C4-2B (cell line): ENCODE measurements at regions not wholly inside any gene's neighbourhood (a gene's known extent, or its start where the extent isn't known, plus 50 kb on each side); places are given as distances from the start of the nearest gene placed in this dataset.

Experiments
- CTCF ChIP-seq: fragments of 450-650 bp; conservative IDR thresholded peaks from 2 replicates; pipeline ENCODE4 v1.5.1; 2017; ENCODE audit warnings: mild to moderate bottlenecking
- ZFX ChIP-seq: fragments of 450-650 bp; IDR thresholded peaks from 2 replicates; pipeline ENCODE4 v1.6.1; 2017

DNA sequence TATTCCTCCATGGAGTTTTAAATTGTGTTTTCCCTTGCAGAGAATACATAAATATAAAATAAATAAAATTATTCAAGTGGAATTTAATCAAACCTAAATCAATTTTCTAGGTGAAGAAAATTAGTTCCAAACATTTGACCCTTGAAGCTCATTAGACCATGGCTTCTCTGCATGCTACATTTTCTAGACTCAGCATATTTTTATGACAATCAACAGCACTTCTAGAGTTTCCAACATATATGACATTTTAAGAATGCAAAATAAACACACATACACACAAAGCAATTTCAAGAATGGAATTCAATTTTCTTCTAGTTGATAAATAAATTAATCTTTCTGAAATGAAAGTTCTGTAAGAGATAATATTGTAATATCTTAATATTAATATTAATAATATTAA is 1083.9 kb upstream of the INTU start:
- TF ChIP-seq CTCF (no peak), ZFX (no peak)
